ENCODE measurements at regions not wholly inside any gene's neighbourhood (a gene's known extent, or its start where the extent isn't known, plus 50 kb on each side); places are given as distances from the start of the nearest gene placed in this dataset.

DNA sequence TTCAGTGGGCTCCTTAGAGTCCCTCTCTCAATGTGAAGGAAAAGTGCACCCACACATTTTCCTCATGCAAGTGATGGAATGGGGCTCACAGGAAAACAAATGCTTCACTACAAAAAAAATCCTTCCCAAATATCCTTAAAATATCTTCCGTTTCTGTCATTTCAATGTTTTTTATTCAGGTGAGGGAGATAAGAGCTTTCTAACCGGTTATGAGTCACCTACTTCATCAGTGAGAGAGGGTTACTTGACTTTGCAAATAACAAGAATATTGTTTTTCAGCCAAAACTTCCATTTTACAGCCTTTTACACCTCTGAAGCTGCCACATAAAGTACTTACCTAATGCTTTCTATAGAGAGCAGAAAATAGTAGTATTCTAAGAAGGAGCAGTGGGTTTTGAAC, 98.3 kb upstream of the CD55 start:
- no peaks in the 10 kb centered on the region for H4K20me1 ChIP-seq (ENCODE audit: insufficient read depth, low read length)
- no peaks in the 10 kb centered on the region for H3K9me3 ChIP-seq (ENCODE audit: control insufficient read depth, insufficient read depth, low read length)
- H3K14ac ChIP-seq (replicated peaks; ENCODE audit: low read depth, low read length): no peak overlapping the region
- H2AFZ ChIP-seq (replicated peaks; ENCODE audit: low read length, poor library complexity): no peak overlapping the region
- no peak overlapping the region for H3K56ac ChIP-seq (ENCODE audit: extremely low read depth, insufficient read depth, low read length)
- no peaks in the 10 kb centered on the region for H3K79me1 ChIP-seq (ENCODE audit: low read depth in 1 of 2, low read length in 2 of 2)
- no peaks in the 10 kb centered on the region; the same call in 1 of the 2 replicates for H3K4me1 ChIP-seq (ENCODE audit: control insufficient read depth, insufficient read depth, low read length)
- H3K36me3 ChIP-seq (ENCODE audit: control insufficient read depth, insufficient read depth, low read length): no peaks in the 10 kb centered on the region
- H3K18ac ChIP-seq (ENCODE audit: low read depth, low read length): no peak overlapping the region
- H3K4ac ChIP-seq (ENCODE audit: low read depth, low read length): no peak overlapping the region
- in situ Hi-C loops (cut with MboI; ENCODE audit: low sequenced_read_pairs): no loop called here
- no peak overlapping the region for H2BK120ac ChIP-seq (ENCODE audit: low read depth, low read length)
- H2BK15ac ChIP-seq (ENCODE audit: low read depth, low read length): no peak overlapping the region
- H2BK5ac ChIP-seq (ENCODE audit: low read depth, low read length, poor library complexity, severe bottlenecking): no peak overlapping the region
- no peak overlapping the region for H3K4me3 ChIP-seq (ENCODE audit: insufficient read depth, low read depth, low read length)
- CTCF ChIA-PET: no interaction called here
- no peak overlapping the region for H4K5ac ChIP-seq (ENCODE audit: low read depth, low read length)
- H3K27me3 ChIP-seq (ENCODE audit: control insufficient read depth, insufficient read depth, low read length): no peaks in the 10 kb centered on the region
- BruUV-seq (replicated peaks): no TSS peak
- H3K23ac ChIP-seq (ENCODE audit: low read depth, low read length): no peak overlapping the region
- H3K9me1 ChIP-seq (ENCODE audit: insufficient read depth, low read length): no peaks in the 10 kb centered on the region
- 100% methylated on average over 1 of the region's 2 CpGs; no CpG with 5 or more reads in 1 of the 2 experiments for WGBS, 2 experiments (ENCODE audit: extremely low coverage in 2 of 2, insufficient read length in 1 of 2)
- dilution Hi-C loops (cut with HindIII; ENCODE audit: low sequenced_read_pairs, unreplicated experiment): no loop called here
- no peak overlapping the region for H3K9ac ChIP-seq (ENCODE audit: low read depth, low read length)
- POLR2A ChIA-PET (ENCODE audit: unreplicated experiment): interaction anchor here (0.6 kb wide), 1 partner anchor 158 kb away, joined by 3 read pairs; no protein-coding TSS in a partner anchor
- H3K4me2 ChIP-seq (ENCODE audit: low read depth, low read length): no peak overlapping the region
- H2AK9ac ChIP-seq (replicated peaks; ENCODE audit: low read depth, low read length, poor library complexity): no peak overlapping the region
- DNase-seq: no peak
- no peak for TF ChIP-seq ELK1 (IDR thresholded peaks at IDR 0.05; ENCODE audit: borderline replicate concordance, low read depth, low read length)
- H2AK5ac ChIP-seq (ENCODE audit: low read depth, low read length): no peak overlapping the region
- no peak overlapping the region for H2BK20ac ChIP-seq (ENCODE audit: low read depth, low read length)
- intact Hi-C loops (cut with micrococcal nuclease): no loop called here
- no peak overlapping the region for H3K27ac ChIP-seq (ENCODE audit: insufficient read depth, low read length)
- H4K8ac ChIP-seq (ENCODE audit: low read depth in 2 of 2, low read length in 2 of 2): no peak overlapping the region
- no peak overlapping the region for H4K91ac ChIP-seq (ENCODE audit: insufficient read depth, low read depth, low read length)
- no peak for ATAC-seq (ENCODE audit: low read depth)
